SH-SY5Y (cell line): ENCODE measurements at regions not wholly inside any gene's neighbourhood (a gene's known extent, or its start where the extent isn't known, plus 50 kb on each side); places are given as distances from the start of the nearest gene placed in this dataset.

ENCODE experiments used
- GATA2 ChIP-seq: IDR thresholded peaks from 2 replicates; pipeline ENCODE4 v1.6.1; 2011; ENCODE audit warnings: mild to moderate bottlenecking, low read depth, low read length
- GATA3 ChIP-seq: IDR thresholded peaks from 2 replicates; pipeline ENCODE4 v1.6.1; 2011; ENCODE audit warnings: low read depth, mild to moderate bottlenecking, low read length, moderate library complexity

DNA sequence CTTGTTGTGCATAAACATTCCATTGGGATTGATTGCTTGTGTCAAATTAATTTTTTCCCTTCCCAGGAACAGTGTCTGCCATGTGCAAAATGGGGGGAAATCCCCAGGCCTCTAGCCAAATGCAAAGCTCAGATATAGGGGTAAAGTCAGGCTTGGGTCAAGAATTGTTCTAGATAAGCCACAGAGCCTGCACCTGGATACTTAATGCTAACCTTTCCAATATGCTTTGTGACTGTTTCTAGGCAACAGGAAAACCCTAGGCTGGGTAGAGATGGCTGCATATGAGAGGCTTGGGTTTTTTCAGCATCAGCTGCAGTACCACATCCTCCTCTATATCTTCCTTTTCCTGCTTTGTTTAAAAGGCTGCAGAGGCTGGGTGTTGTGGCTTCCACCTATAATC lies 61.9 kb upstream of the ROPN1 start:
- TF ChIP-seq GATA2 = no peak
- TF ChIP-seq GATA3 = no peak
